Testis (tissue), 2 donors: ENCODE measurements at regions not wholly inside any gene's neighbourhood (a gene's known extent, or its start where the extent isn't known, plus 50 kb on each side); places are given as distances from the start of the nearest gene placed in this dataset.

Experiments used
- POLR2A ChIP-seq: fragments of 450-650 bp; IDR thresholded peaks from one replicate; pipeline ENCODE4 v1.6.1; 2017; ENCODE audit warnings: antibody characterized with exemption, mild to moderate bottlenecking, moderate library complexity
- TF ChIP-seq, protein P1 (sequence below), 3 experiments: fragments of 450-650 bp in 2 of 3; fragments of 200-600 bp in 1 of 3; sonication (generic) in 1 of 3; IDR thresholded peaks; one replicate each; pipeline ENCODE4 v1.5.1; 2016 to 2019; ENCODE audit warnings: antibody characterized with exemption in 3 of 3, mild to moderate bottlenecking in 2 of 3, moderate library complexity in 1 of 3

DNA sequence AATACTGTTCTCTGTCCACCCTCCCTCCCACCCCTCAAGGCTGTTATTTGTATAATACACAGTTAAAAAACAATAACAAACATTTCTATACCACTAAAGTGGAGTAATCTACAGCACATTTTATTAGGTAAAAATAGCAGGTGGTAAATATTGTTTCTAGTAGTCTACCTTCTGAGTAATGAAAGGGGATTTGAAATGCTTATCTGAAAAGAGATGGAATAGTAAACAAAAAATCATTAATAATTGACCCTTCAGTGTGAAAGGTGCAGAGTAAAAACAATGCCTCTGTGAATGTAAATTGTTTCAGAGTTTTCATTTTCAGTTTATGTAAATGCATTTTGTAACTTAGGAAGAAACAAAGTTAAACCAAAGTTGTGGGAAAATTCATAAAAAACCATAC is 321.2 kb downstream of the SLC16A7 start:
- TF ChIP-seq POLR2A, result no peak
- TF ChIP-seq, protein P1, sequence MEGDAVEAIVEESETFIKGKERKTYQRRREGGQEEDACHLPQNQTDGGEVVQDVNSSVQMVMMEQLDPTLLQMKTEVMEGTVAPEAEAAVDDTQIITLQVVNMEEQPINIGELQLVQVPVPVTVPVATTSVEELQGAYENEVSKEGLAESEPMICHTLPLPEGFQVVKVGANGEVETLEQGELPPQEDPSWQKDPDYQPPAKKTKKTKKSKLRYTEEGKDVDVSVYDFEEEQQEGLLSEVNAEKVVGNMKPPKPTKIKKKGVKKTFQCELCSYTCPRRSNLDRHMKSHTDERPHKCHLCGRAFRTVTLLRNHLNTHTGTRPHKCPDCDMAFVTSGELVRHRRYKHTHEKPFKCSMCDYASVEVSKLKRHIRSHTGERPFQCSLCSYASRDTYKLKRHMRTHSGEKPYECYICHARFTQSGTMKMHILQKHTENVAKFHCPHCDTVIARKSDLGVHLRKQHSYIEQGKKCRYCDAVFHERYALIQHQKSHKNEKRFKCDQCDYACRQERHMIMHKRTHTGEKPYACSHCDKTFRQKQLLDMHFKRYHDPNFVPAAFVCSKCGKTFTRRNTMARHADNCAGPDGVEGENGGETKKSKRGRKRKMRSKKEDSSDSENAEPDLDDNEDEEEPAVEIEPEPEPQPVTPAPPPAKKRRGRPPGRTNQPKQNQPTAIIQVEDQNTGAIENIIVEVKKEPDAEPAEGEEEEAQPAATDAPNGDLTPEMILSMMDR (IDR thresholded peaks at IDR 0.05), result no peak
